Right lobe of liver (tissue), 4 donors: ENCODE measurements at regions not wholly inside any gene's neighbourhood (a gene's known extent, or its start where the extent isn't known, plus 50 kb on each side); places are given as distances from the start of the nearest gene placed in this dataset.

Experiments used
- CTCF ChIP-seq, 4 donors: fragments of 200-600 bp in 3 of 4; fragments of 450-650 bp in 1 of 4; IDR thresholded peaks; one replicate each; pipeline versions ENCODE4 v1.5.1 to v1.8.0; 2016 to 2022; ENCODE audit warnings: antibody characterized with exemption in 4 of 4, mild to moderate bottlenecking in 2 of 4
- POLR2A ChIP-seq: fragments of 450-650 bp; IDR thresholded peaks from one replicate; pipeline ENCODE4 v1.6.1; 2017; ENCODE audit warnings: antibody characterized with exemption, mild to moderate bottlenecking
- donor health status: DM: no; HTN: no; CAD: no.
- donor health status: DM: no; HTN: no; CAD: no.
- donor health status: DM: no; HTN: yes; CAD: no.

GRCh38 chr13:76797361-76797760, 88.8 kb downstream of the KCTD12 start:
- no peak for TF ChIP-seq CTCF (IDR thresholded peaks at IDR 0.05)
- no peak for TF ChIP-seq POLR2A
